ENCODE measurements at regions not wholly inside any gene's neighbourhood (a gene's known extent, or its start where the extent isn't known, plus 50 kb on each side); places are given as distances from the start of the nearest gene placed in this dataset.

- no peak overlapping the region for H3K4me3 ChIP-seq (ENCODE audit: low read depth, low read length)
- no peak for DNase-seq (ENCODE audit: low read depth)
- TF ChIP-seq MAX (IDR thresholded peaks at IDR 0.05; ENCODE audit: low read depth, low read length): no peak
- no peak for TF ChIP-seq MYC (IDR thresholded peaks at IDR 0.05; ENCODE audit: low read depth, low read length)
- TF ChIP-seq POLR2A (IDR thresholded peaks at IDR 0.05; ENCODE audit: extremely low read depth, insufficient read length): no peak
- no peak for TF ChIP-seq CTCF (IDR thresholded peaks at IDR 0.05; ENCODE audit: low read depth, low read length)
Measured at GRCh38 chr12:39064708-39065107, 159.3 kb upstream of the CPNE8 start.

- no peak for DNase-seq (ENCODE audit: low read depth)
- H3K4me3 ChIP-seq (ENCODE audit: low read depth, low read length): no peak overlapping the region
- no peak for TF ChIP-seq CTCF (IDR thresholded peaks at IDR 0.05; ENCODE audit: low read depth, low read length)
Measured at GRCh38 chr12:39062266-39062996, 157.0 kb upstream of the CPNE8 start.

GRCh38 chr12:39061576-39061975 is 156.2 kb upstream of the CPNE8 start:
- H3K4me3 ChIP-seq (ENCODE audit: low read depth, low read length): no peak overlapping the region
- no peak for TF ChIP-seq POLR2A (IDR thresholded peaks at IDR 0.05; ENCODE audit: extremely low read depth, insufficient read length)
- no peak for TF ChIP-seq MAX (IDR thresholded peaks at IDR 0.05; ENCODE audit: low read depth, low read length)
- TF ChIP-seq MYC (IDR thresholded peaks at IDR 0.05; ENCODE audit: low read depth, low read length): no peak
- TF ChIP-seq CTCF (IDR thresholded peaks at IDR 0.05; ENCODE audit: low read depth, low read length): no peak

GRCh38 chr12:39048395-39048794 is 143.0 kb upstream of the CPNE8 start:
- no peak overlapping the region for H3K4me3 ChIP-seq (ENCODE audit: low read depth, low read length)
- no peak for TF ChIP-seq MYC (IDR thresholded peaks at IDR 0.05; ENCODE audit: low read depth, low read length)
- TF ChIP-seq POLR2A (IDR thresholded peaks at IDR 0.05; ENCODE audit: extremely low read depth, insufficient read length): no peak
- TF ChIP-seq MAX (IDR thresholded peaks at IDR 0.05; ENCODE audit: low read depth, low read length): no peak
- TF ChIP-seq CTCF (IDR thresholded peaks at IDR 0.05; ENCODE audit: low read depth, low read length): no peak
- DNase-seq (ENCODE audit: low read depth): no peak

More at GRCh38 chr12:39061576-39061975, 156.2 kb upstream of the CPNE8 start:
- no peak for DNase-seq (ENCODE audit: low read depth)

GRCh38 chr12:39047539-39048262 is 142.3 kb upstream of the CPNE8 start:
- no peak for DNase-seq (ENCODE audit: low read depth)

More at GRCh38 chr12:39047539-39048262, 142.3 kb upstream of the CPNE8 start:
- TF ChIP-seq CTCF (IDR thresholded peaks at IDR 0.05; ENCODE audit: low read depth, low read length) (no peak), POLR2A (IDR thresholded peaks at IDR 0.05; ENCODE audit: extremely low read depth, insufficient read length) (no peak), MYC (IDR thresholded peaks at IDR 0.05; ENCODE audit: low read depth, low read length) (no peak), MAX (IDR thresholded peaks at IDR 0.05; ENCODE audit: low read depth, low read length) (no peak)
- H3K4me3 ChIP-seq (ENCODE audit: low read depth, low read length): no peak overlapping the region

Data from NB4 (cell line).